ACHN (cell line): ENCODE measurements at regions not wholly inside any gene's neighbourhood (a gene's known extent, or its start where the extent isn't known, plus 50 kb on each side); places are given as distances from the start of the nearest gene placed in this dataset.

ENCODE experiments used
- DNase-seq: peaks from one replicate; pipeline ENCODE4 v3.0.0-alpha.2; 2015
- in situ Hi-C: cut with HindIII; loops from 2 replicates; pipeline ENCODE4 v1.10.0; 2017; ENCODE audit warnings: low sequenced_read_pairs, low pct_ligation_motif_present, low pct_unique_long_range_greater_than_20kb

DNA sequence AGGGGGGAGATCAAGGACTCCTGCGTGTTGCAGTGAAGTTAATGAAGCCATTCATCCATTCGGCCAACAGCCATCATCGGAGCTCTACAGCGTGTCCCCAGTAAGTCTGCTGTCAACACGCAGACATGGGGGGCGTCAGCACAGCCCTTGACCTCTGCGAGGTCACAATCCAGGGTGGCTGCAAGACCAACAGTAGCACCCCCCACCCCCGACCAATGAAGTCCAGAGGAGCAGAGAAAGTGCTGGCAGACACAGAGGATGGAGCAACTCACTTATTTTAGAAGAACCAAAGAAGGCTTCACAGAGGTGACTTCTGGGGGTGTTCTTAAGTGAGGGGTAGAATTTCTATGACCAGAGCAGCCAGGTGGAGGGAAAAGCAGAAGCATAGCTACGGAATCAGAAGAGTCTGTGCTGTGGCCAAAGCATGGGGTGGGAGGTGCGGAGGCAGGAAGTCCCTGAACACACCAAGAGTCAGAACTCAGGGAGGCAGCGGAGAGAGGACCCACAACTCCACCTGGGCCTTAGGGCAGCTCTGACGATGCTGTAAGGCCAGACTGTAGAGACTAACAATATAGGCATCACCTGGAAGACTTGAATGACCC, 185.4 kb downstream of the FOXO1 start:
- in situ Hi-C loops: no loop called here
- no peak for DNase-seq

- no peak for DNase-seq
- in situ Hi-C loops: no loop called here
Measured at GRCh38 chr13:40483601-40484000, 182.8 kb downstream of the FOXO1 start.

- in situ Hi-C loops: no loop called here
Measured at GRCh38 chr13:40484101-40484800, 182.2 kb downstream of the FOXO1 start.

DNA sequence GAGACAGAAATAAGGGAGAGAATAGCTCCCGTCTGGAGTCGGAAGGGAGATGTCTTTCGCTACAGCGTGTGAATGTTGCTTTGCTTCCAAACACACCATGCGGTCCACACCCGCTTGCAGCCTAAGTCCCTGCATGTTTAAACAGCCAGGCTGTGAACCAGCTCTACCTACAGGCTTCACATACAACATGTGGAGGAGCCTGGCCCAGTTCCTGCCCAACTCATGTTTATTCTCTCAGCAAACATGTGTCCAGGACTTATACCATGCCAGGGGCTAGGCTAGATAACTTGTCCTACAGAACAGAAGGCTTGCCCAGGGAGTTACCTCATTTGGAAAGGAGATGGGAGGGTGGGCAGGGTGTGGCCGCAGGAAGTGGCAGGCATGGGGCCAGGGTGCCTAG, 181.5 kb downstream of the FOXO1 start:
- in situ Hi-C loops: no loop called here

More at GRCh38 chr13:40484101-40484800, 182.2 kb downstream of the FOXO1 start:
- no peak for DNase-seq

GRCh38 chr13:40485611-40486517, 180.6 kb downstream of the FOXO1 start:
- no peak for DNase-seq
- in situ Hi-C loops: no loop called here

More for the DNA sequence above, 181.5 kb downstream of the FOXO1 start:
- DNase-seq: no peak

GRCh38 chr13:40486518-40487163, 179.8 kb downstream of the FOXO1 start:
- in situ Hi-C loops: no loop called here
- no peak for DNase-seq

DNA sequence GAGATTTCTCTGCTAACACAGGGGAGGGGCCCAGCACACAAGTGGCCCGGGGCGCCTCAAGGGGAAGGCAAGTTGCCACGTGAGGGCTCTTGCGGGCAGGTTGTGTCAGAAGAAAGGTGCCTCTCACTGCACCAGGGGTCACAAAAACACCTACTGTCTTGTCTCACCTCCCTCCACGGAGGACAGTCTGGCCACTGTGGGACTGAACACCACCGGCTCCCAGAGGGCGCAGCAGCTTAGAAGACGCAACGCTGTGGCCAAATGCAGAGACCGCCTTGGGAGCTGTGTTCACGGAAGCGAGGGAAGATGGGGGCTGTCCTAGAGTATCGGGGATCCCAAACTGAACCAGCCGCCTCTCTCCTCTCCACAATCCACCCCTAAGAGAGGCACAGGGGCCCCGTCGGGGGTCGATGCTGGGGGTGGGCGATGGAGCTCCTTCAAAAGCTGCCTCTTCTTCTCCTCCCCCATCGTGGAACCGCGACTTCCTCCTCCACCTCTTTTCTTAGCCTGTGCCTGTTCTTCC, 177.5 kb downstream of the FOXO1 start:
- no peak for DNase-seq

DNA sequence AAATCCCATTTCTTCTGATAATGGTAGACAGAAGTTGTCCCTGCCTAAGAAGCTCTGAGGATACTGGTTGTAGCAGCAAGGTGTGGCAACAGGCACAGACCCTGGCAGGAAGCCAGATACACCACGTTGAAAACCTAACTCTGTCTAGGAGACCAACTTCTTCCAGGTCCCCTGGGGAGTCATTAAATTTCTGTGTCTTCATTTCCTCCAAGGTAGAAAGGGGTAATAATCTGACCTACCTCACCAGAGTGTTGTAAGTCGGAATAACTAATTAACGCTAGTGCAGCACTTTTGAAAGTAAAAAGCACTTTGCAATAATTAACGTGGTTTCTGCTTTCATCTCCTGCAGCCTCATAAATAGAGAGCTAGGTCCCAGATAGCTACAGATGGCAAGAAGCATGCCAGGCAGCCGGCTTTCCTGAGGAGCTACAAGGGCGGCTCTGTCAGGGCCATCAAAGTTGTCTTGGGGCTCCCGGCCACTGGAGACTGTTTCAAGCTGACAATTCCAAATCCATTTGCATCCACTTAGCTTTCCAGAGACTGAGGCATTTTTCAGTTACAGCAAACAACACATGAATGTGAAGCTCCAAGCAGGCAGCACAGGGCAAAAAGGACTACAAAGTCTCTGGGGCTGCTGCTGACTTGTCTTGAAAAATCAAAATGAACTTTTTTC, 176.2 kb downstream of the FOXO1 start:
- in situ Hi-C loops: no loop called here
- DNase-seq: no peak

More for the DNA sequence above, 177.5 kb downstream of the FOXO1 start:
- in situ Hi-C loops: no loop called here

- DNase-seq: no peak
- in situ Hi-C loops: no loop called here
Measured at GRCh38 chr13:40492511-40492910, 173.9 kb downstream of the FOXO1 start.

- DNase-seq: no peak
- in situ Hi-C loops: no loop called here
Measured at GRCh38 chr13:40494513-40494912, 171.9 kb downstream of the FOXO1 start.

DNA sequence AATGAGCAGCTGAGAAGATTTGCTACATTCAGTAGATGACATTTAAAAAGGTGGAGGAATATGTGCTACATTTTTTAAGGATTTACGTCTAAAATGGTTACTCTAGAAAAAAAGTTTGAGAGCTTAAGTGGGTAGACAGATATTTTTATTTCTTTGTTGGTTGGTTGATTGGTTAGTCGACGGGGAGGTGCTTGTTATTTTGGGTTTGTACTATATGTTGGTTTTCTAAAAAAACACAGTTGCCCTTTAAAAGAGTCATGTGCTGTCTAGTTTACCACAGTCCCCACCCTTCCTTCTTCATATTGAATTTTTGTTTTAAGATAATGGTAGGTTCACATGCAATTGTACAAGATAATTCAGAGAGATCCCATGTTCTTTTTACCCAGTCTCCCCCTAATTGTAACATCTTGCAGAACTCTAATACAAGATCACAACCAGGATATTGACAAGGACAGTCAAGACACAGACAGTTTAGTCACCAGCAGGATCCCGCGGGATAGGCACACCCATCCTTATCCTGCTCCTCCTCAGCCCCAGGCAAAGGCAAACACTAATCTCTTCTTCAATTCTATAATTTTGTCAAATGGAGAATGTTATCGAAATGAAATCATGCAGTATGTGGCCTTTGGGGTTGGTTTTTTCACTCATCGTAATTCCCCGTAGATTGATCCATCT, 171.4 kb downstream of the FOXO1 start:
- in situ Hi-C loops: no loop called here
- DNase-seq: no peak

DNA sequence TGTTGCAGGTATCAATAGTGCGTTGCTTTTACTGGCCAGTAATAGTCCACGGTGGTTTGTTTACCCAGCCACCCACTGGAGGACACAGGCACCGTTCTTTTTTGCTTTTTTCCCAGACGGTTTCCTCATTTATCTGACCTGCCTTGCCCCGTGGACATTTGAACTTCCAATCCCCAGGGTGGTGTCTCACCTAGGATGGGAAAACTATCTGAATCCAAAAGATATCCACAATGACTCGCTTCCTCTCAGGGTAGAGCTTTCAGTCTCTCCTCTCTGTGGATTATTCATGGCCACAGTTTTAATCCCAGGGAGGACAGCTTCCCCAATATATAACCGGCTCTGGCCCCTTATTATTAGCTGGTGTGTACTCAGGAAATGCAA, 170.8 kb downstream of the FOXO1 start:
- no peak for DNase-seq
- in situ Hi-C loops: no loop called here

GRCh38 chr13:40496035-40496810, 170.2 kb downstream of the FOXO1 start:
- DNase-seq: no peak

GRCh38 chr13:40498461-40498860, 168.0 kb downstream of the FOXO1 start:
- no peak for DNase-seq
- in situ Hi-C loops: no loop called here

More at GRCh38 chr13:40496035-40496810, 170.2 kb downstream of the FOXO1 start:
- in situ Hi-C loops: no loop called here

- DNase-seq: no peak
- in situ Hi-C loops: no loop called here
Measured at GRCh38 chr13:40502236-40502635, 164.2 kb downstream of the FOXO1 start.

GRCh38 chr13:40503011-40503410, 163.4 kb downstream of the FOXO1 start:
- DNase-seq: no peak

GRCh38 chr13:40503966-40504591, 162.4 kb downstream of the FOXO1 start:
- DNase-seq: no peak

More at GRCh38 chr13:40503011-40503410, 163.4 kb downstream of the FOXO1 start:
- in situ Hi-C loops: no loop called here

More at GRCh38 chr13:40503966-40504591, 162.4 kb downstream of the FOXO1 start:
- in situ Hi-C loops: no loop called here
